Esophagus muscularis mucosa (tissue), 4 donors: ENCODE measurements at regions not wholly inside any gene's neighbourhood (a gene's known extent, or its start where the extent isn't known, plus 50 kb on each side); places are given as distances from the start of the nearest gene placed in this dataset.
A peak's percentile ranks its signal among the peaks of the same experiment; 100 is the strongest.

Source experiments
- DNase-seq: peaks from one replicate; pipeline ENCODE4 v3.0.0-alpha.2; 2017; ENCODE audit errors: extremely low spot score
- H3K27ac ChIP-seq, 4 donors: fragments of 200-600 bp; sonication (generic); replicated peaks in 1 of 4; 1 replicate in 3 of 4; 2 replicates in 1 of 4; pipeline ENCODE4 v1.5.1; 2016 to 2019; ENCODE audit warnings: mild to moderate bottlenecking in 1 of 4
- H3K27me3 ChIP-seq, 4 donors: fragments of 200-600 bp; sonication (generic); one replicate each; pipeline versions ENCODE4 v1.5.1 to v1.6.0; 2016 to 2019
- H3K36me3 ChIP-seq, 4 donors: fragments of 200-600 bp; sonication (generic); one replicate each; pipeline ENCODE4 v1.5.1; 2016 to 2019
- H3K4me1 ChIP-seq, 4 donors: fragments of 200-600 bp; sonication (generic); one replicate each; pipeline ENCODE4 v1.5.1; 2016 to 2019
- H3K4me3 ChIP-seq, 4 donors: fragments of 200-600 bp; sonication (generic); 1 replicate in 2 of 4; 2 replicates in 2 of 4; pipeline ENCODE4 v1.5.1; 2016 to 2019; ENCODE audit warnings: mild to moderate bottlenecking in 4 of 4, moderate library complexity in 1 of 4
- H3K9me3 ChIP-seq, 4 donors: fragments of 200-600 bp; sonication (generic); 1 replicate in 3 of 4; 2 replicates in 1 of 4; pipeline ENCODE4 v1.5.1; 2016 to 2019
- CTCF ChIP-seq, 3 experiments: fragments of 200-600 bp in 2 of 3; fragments of 450-650 bp in 1 of 3; sonication (generic) in 2 of 3; IDR thresholded peaks; one replicate each; pipeline ENCODE4 v1.5.1; 2017 to 2019; ENCODE audit warnings: antibody characterized with exemption in 3 of 3, mild to moderate bottlenecking in 2 of 3, moderate library complexity in 1 of 3
- EP300 ChIP-seq: sonication (generic); formaldehyde crosslinking; IDR thresholded peaks from one replicate; pipeline ENCODE4 v1.6.1; 2017; ENCODE audit warnings: antibody characterized with exemption
- POLR2A ChIP-seq: fragments of 450-650 bp; IDR thresholded peaks from one replicate; pipeline ENCODE4 v1.6.1; 2017; ENCODE audit warnings: antibody characterized with exemption, moderate library complexity, mild to moderate bottlenecking, low read depth
- POLR2AphosphoS5 ChIP-seq, 2 donors: sonication (generic); formaldehyde crosslinking; IDR thresholded peaks; one replicate each; pipeline ENCODE4 v1.6.1; 2017; ENCODE audit warnings: antibody characterized with exemption in 2 of 2
- WGBS: methylation state at CpG from one replicate; pipeline ENCODE4 v1.1.5; 2018; 5-methylcytosine and 5-hydroxymethylcytosine counted together
- intact Hi-C: fragments of 100-400 bp; cut with DNase I; formaldehyde crosslinking; loops from one replicate; pipeline ENCODE4 v1.15.1; 2023

DNA sequence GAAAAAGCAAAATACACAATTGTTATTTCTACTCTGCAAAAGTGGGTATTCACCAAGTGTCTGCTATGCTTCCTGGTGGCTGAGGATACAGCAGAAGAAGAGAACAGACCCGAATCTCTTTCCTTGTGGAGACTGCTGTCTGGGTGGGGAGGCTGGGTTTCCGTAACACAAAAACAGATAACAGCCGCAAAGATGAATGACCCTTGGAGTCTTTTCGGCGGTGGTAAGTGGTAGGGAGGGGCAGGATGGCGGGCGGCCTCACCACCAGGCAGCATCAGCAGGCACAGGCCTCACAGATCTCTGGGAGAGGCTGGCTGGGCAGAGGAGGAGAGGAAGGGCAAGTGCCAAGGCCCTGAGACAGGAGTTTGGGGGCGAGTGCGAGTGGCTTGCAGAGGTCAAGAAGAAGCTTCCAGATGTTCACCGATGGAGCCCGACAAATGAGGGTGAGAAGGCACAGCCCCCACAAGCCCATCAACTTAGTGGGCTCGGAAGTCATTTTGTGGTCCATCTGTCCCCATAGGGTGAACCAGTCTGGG lies 164.2 kb downstream of the RHOU start:
- no peak overlapping the region for H3K4me3 ChIP-seq
- no peaks in the 10 kb centered on the region for H3K36me3 ChIP-seq
- peaks cover 9 to 51% (median 47%) of the 10 kb centered on the region in 4 donors for H3K4me1 ChIP-seq
- intact Hi-C loops: no loop called here
- DNase-seq: no peak
- TF ChIP-seq POLR2AphosphoS5 (IDR thresholded peaks at IDR 0.05): no peak
- no peak for TF ChIP-seq EP300
- H3K27me3 ChIP-seq: no peaks in the 10 kb centered on the region
- H3K27ac ChIP-seq: peak overlapping the region in 2 of 4 donors; percentile 72 to 80
- 92% methylated on average over 12 of the region's 12 CpGs for WGBS
- no peaks in the 10 kb centered on the region for H3K9me3 ChIP-seq

DNA sequence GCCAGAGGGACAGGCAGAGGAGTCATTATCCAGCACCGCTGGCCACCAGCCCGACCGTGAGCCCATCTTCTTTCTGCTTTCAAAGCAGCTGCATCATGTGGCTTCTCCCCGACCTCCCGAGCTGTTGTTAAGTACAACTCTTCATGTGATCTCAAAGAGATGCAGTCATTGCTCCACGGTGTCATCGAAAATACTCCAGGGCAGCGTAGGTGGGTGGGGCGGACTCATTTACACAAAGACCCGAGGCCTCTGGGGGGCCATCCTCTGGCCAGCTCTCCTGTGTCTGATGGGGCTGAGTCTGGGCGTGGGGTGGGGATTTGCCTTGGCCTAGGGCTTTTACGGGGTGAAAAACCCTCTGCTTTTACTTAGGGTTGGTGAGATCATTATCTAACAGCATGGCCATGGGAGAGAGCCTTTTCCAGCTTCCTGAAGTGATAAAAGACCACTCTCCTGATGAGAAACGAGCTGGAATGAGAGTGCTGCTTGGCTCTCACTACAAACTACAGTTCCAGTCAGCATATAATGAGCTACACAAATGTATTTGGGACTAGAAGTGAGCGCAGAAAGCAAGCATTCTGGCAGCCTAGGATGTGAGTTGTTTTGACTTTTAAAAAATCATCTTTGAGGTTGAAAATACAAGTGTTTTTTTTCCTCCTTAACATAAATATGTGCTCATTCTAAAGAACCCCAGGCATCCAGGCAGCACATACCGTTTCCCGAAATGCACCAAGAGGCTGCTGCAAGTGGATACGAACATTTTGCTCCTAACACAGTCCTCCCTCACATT lies 165.0 kb downstream of the RHOU start:
- TF ChIP-seq POLR2AphosphoS5 (IDR thresholded peaks at IDR 0.05) (peak in 1 of 2 donors; percentile 14), EP300 (no peak)
- Histone ChIP-seq H3K27me3 (no peaks in the 10 kb centered on the region), H3K36me3 (no peaks in the 10 kb centered on the region), H3K9me3 (no peaks in the 10 kb centered on the region), H3K4me3 (no peak overlapping the region), H3K27ac (peak overlapping the region; percentile 27 to 80 (median 72)), H3K4me1 (peaks cover 9 to 51% (median 47%) of the 10 kb centered on the region in 4 donors)
- intact Hi-C loops: loop anchor here (5.0 to 10.0 kb wide), 2 partner anchors 98 to 165 kb away; partner anchors contain the start of gene RHOU
- DNase-seq: peak; percentile 93
- 59% methylated on average over 14 of the region's 17 CpGs for WGBS

DNA sequence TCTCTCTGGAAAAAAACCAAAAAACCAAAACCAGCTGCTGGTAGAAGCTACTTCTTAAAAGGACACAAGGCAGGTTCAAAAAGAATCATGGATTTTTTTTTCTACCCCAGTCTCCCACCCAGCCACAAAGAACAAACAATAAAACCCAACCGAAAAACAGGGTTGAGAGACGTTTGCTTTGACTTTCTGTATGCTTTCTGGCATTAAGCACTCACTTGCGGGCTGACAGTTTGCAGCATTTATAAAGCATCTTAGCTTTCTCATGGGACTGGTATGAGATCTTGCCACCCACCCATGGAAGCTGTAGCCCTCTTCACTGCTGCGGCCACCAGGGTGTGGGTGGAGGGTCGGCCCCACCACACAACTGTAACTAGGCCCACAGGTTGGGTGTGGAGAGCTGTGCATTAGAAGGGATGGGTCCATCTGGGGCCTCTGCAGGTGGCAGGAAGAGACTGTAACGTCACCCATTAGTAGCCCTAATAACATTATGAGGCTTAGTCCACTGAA lies 165.7 kb downstream of the RHOU start:
- 49% methylated on average over 3 of the region's 6 CpGs for WGBS
- no peaks in the 10 kb centered on the region for H3K36me3 ChIP-seq

DNA sequence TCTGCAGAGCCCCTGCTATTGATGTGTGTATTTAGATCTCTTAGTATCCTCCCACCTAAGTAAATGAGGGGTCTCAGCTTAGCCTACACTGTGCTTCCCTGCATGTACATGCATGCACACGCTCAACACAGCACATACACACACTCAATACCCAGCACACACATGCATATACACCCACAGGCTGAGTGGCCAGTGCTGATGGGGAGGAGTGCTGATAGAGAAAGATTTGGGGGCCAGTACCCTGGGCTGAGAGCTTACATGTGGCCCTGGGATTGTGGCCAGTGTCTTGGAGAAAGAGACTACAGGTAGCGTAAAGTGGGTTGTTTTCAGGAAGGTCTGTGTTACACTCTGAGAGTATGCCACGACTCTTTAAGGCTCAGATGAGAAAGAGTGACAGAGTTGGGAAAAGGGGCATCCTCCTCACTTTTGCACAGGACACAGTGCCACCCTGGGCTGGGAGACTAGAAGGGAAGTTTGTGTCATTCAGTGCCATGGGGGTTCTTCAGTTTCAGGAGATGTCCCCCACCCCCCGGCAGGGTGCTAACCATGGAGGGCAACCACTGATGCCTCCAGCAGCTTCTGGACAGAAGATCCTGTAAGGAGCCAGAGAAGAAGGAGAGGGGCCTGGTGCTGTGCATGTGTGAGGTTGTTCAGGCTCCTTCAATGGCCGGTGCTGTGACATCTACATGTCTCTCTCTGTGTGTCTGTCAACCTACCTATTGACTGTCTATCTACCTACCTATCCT lies 166.8 kb downstream of the RHOU start:
- WGBS: 96% methylated on average over 4 of the region's 5 CpGs
- Histone ChIP-seq H3K27me3 (no peaks in the 10 kb centered on the region), H3K4me3 (no peak overlapping the region), H3K36me3 (no peaks in the 10 kb centered on the region), H3K9me3 (no peaks in the 10 kb centered on the region), H3K4me1 (peaks cover 9 to 51% (median 47%) of the 10 kb centered on the region in 4 donors), H3K27ac (peak overlapping the region in 2 of 4 donors; percentile 72 to 80)
- intact Hi-C loops: loop anchor here (5.0 to 10.0 kb wide), 2 partner anchors 100 to 167 kb away; partner anchors contain the start of gene RHOU
- TF ChIP-seq POLR2A (no peak), CTCF (IDR thresholded peaks at IDR 0.05) (no peak), POLR2AphosphoS5 (IDR thresholded peaks at IDR 0.05) (no peak), EP300 (no peak)
- DNase-seq: peak; percentile 85

More for the DNA sequence above, 165.7 kb downstream of the RHOU start:
- H3K27ac ChIP-seq: peak overlapping the region; percentile 5 to 80 (median 72)
- intact Hi-C loops: loop anchor here (5.0 to 10.0 kb wide), 2 partner anchors 99 to 166 kb away; partner anchors contain the start of gene RHOU
- H3K4me3 ChIP-seq: no peak overlapping the region
- no peaks in the 10 kb centered on the region for H3K9me3 ChIP-seq
- no peaks in the 10 kb centered on the region for H3K27me3 ChIP-seq
- no peak for TF ChIP-seq POLR2AphosphoS5 (IDR thresholded peaks at IDR 0.05)
- no peak for TF ChIP-seq CTCF (IDR thresholded peaks at IDR 0.05)
- peak; percentile 53 for DNase-seq
- H3K4me1 ChIP-seq: peaks cover 9 to 51% (median 47%) of the 10 kb centered on the region in 4 donors

- Histone ChIP-seq H3K9me3 (no peaks in the 10 kb centered on the region), H3K36me3 (no peaks in the 10 kb centered on the region), H3K4me3 (peak overlapping the region in 2 of 4 donors; percentile 3 to 8), H3K4me1 (peaks cover 9 to 51% (median 47%) of the 10 kb centered on the region in 4 donors), H3K27me3 (no peaks in the 10 kb centered on the region), H3K27ac (peak overlapping the region; percentile 62 to 80 (median 70))
- 44% methylated on average over 13 of the region's 13 CpGs for WGBS
- TF ChIP-seq CTCF (IDR thresholded peaks at IDR 0.05) (no peak), POLR2AphosphoS5 (IDR thresholded peaks at IDR 0.05) (peak; percentile 65 to 77)
- DNase-seq: peak; percentile 98
- intact Hi-C loops: loop anchor here (5.0 to 10.0 kb wide), 2 partner anchors 101 to 168 kb away; partner anchors contain the start of gene RHOU
Measured at GRCh38 chr1:228902781-228903433, 167.6 kb downstream of the RHOU start.
